ENCODE measurements at regions not wholly inside any gene's neighbourhood (a gene's known extent, or its start where the extent isn't known, plus 50 kb on each side); places are given as distances from the start of the nearest gene placed in this dataset.

DNA sequence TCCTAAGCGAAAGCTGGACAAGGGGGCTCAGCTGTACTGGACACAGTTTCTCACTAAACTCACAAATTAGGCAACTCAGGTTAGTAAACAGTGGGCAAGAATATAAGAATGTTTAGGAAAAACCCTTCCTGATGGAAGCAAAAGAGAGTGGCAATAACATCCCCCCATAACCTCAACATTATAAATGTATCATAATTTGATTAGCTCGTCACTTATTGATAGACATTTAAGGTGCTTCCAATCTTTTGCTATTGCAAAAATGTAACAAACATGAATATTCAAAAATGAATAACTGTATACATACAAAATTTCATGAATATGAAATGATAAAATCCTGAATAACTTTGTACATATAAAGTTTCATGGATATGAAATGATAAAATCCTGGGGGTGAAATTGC lies 415.7 kb downstream of the EPM2A start:
- Histone ChIP-seq H3K4me1 (no peaks in the 10 kb centered on the region), H3K36me3 (no peaks in the 10 kb centered on the region), H3K27me3 (no peaks in the 10 kb centered on the region), H3K27ac (no peak overlapping the region), H3K4me3 (no peak overlapping the region), H3K9me3 (peaks cover 0 to 3% (median 0%) of the 10 kb centered on the region in 4 donors)
- TF ChIP-seq POLR2A (IDR thresholded peaks at IDR 0.05) (no peak), EP300 (IDR thresholded peaks at IDR 0.05) (no peak), POLR2AphosphoS5 (IDR thresholded peaks at IDR 0.05) (no peak)
- TF ChIP-seq, protein P1, sequence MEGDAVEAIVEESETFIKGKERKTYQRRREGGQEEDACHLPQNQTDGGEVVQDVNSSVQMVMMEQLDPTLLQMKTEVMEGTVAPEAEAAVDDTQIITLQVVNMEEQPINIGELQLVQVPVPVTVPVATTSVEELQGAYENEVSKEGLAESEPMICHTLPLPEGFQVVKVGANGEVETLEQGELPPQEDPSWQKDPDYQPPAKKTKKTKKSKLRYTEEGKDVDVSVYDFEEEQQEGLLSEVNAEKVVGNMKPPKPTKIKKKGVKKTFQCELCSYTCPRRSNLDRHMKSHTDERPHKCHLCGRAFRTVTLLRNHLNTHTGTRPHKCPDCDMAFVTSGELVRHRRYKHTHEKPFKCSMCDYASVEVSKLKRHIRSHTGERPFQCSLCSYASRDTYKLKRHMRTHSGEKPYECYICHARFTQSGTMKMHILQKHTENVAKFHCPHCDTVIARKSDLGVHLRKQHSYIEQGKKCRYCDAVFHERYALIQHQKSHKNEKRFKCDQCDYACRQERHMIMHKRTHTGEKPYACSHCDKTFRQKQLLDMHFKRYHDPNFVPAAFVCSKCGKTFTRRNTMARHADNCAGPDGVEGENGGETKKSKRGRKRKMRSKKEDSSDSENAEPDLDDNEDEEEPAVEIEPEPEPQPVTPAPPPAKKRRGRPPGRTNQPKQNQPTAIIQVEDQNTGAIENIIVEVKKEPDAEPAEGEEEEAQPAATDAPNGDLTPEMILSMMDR (IDR thresholded peaks at IDR 0.05): no peak
- intact Hi-C loops (cut with DNase I; ENCODE audit: low total_unique reads): no loop called here
- DNase-seq: no peak
- WGBS, 5 donors: 92 to 97% (median 94%) methylated on average over 2 of the region's 2 CpGs

DNA sequence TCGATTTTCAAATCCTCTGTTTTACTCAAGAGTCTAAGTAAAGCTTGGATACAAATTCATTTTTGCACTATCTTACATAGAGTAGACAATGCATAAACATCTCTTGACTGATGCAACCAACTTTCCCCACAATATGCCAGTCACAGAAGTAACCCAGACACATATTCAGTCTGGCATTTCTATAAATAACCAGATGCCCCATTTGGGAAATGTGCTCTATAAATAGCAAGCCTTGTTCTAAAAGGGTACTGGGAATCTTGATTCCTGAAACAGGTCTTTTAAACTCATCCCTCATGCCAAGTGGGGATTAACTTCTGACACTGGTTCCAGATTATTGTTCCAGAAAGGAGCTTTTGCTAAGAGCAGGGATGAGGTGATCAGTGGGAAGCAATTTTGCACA lies 411.7 kb downstream of the EPM2A start:
- WGBS, 5 donors: 56 to 91% (median 88%) methylated on average over 1 of the region's 1 CpG
- no peak for TF ChIP-seq POLR2AphosphoS5 (IDR thresholded peaks at IDR 0.05)
- Histone ChIP-seq H3K4me1 (no peaks in the 10 kb centered on the region), H3K27me3 (no peaks in the 10 kb centered on the region), H3K4me3 (no peak overlapping the region), H3K27ac (no peak overlapping the region), H3K9me3 (no peaks in the 10 kb centered on the region), H3K36me3 (no peaks in the 10 kb centered on the region)
- intact Hi-C loops (cut with DNase I; ENCODE audit: low total_unique reads): no loop called here
- DNase-seq: no peak

DNA sequence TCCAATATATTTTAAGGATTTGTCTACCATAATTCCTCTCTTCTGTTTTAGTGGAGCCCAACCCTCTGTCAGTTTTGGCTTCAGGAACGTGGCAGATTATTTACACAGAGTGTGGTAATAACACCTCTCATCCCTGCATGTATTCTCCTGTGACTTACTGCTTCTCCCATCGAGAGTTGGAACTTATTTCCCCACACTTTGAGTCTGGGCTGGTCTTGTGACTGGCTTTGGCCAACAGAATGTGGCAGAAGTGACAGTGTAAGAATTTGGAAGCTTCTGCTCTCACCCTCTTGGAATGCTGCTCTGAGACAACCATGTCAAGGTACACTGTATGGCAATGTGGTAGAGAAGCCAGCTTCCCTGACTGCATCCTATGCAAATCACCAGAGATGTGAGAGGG lies 407.7 kb downstream of the EPM2A start:
- TF ChIP-seq POLR2AphosphoS5 (IDR thresholded peaks at IDR 0.05): no peak
- TF ChIP-seq POLR2A (IDR thresholded peaks at IDR 0.05): no peak
- no peak for TF ChIP-seq EP300 (IDR thresholded peaks at IDR 0.05)
- TF ChIP-seq, protein P1 (IDR thresholded peaks at IDR 0.05): no peak
- intact Hi-C loops (cut with DNase I; ENCODE audit: low total_unique reads): no loop called here
- no peak for DNase-seq
- Histone ChIP-seq H3K27ac (no peak overlapping the region), H3K4me3 (no peak overlapping the region), H3K9me3 (no peaks in the 10 kb centered on the region), H3K27me3 (no peaks in the 10 kb centered on the region), H3K36me3 (no peaks in the 10 kb centered on the region), H3K4me1 (no peaks in the 10 kb centered on the region)
- WGBS, 5 donors: 53 to 71% (median 61%) methylated on average over 2 of the region's 2 CpGs

DNA sequence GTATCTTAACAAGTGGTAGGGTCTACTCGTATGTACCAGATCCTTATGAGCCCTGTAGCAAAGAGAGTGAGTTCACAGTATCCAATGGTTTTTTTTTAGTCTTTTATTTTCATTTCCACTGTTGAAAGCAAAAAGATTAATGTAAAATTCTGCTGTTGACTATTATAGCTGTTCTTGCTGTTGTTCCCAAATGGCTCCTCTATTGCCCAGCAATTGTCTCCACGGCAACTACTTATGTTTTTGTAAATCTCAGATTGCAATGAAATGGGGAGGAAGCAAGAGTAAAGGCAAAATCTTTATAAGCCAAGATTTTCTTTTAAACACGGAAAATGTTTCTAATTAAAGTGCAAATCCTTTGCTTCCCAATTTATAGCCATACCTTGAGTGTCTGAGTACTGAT lies 406.1 kb downstream of the EPM2A start:
- DNase-seq: peak in 1 of 2 donors; percentile 70
- Histone ChIP-seq H3K9me3 (no peaks in the 10 kb centered on the region), H3K4me3 (no peak overlapping the region), H3K4me1 (no peaks in the 10 kb centered on the region), H3K27me3 (no peaks in the 10 kb centered on the region), H3K36me3 (no peaks in the 10 kb centered on the region), H3K27ac (no peak overlapping the region)
- TF ChIP-seq EP300 (IDR thresholded peaks at IDR 0.05): no peak
- no peak for TF ChIP-seq POLR2A (IDR thresholded peaks at IDR 0.05)
- TF ChIP-seq, protein P1 (IDR thresholded peaks at IDR 0.05): no peak
- TF ChIP-seq POLR2AphosphoS5 (IDR thresholded peaks at IDR 0.05): no peak
- intact Hi-C loops (cut with DNase I; ENCODE audit: low total_unique reads): no loop called here
- 57 to 85% (median 69%) methylated on average over 3 of the region's 3 CpGs for WGBS, 5 donors

DNA sequence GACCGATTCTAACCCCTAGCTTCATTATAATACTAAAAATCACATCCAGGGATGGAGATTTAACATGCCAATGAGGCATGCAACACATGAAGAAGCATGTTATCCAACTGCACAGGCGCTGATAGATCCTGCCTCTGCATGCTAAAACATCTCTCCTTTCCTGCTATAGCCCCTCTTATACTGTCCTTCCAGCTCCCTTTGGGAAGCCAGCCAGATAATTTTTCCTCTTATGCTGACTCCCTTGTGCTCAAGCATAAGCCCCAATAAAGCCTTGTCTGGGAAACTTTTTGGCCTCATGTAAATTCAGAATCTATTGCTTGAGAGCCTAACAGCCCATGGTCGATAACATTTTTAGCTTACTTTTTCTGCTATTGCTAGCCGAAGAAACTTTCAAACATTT lies 404.3 kb downstream of the EPM2A start:
- H3K4me3 ChIP-seq: no peak overlapping the region
- 81 to 94% (median 84%) methylated on average over 4 of the region's 4 CpGs for WGBS, 5 donors
- intact Hi-C loops (cut with DNase I; ENCODE audit: low total_unique reads): no loop called here
- no peaks in the 10 kb centered on the region for H3K36me3 ChIP-seq
- DNase-seq: no peak
- no peaks in the 10 kb centered on the region for H3K9me3 ChIP-seq
- H3K4me1 ChIP-seq: no peaks in the 10 kb centered on the region
- TF ChIP-seq, protein P1 (IDR thresholded peaks at IDR 0.05): no peak
- no peak overlapping the region for H3K27ac ChIP-seq
- no peaks in the 10 kb centered on the region for H3K27me3 ChIP-seq
